ENCODE measurements at regions not wholly inside any gene's neighbourhood (a gene's known extent, or its start where the extent isn't known, plus 50 kb on each side); places are given as distances from the start of the nearest gene placed in this dataset.

- H3K4me1 Mint-ChIP-seq = no peaks in the 10 kb centered on the region
- WGBS (ENCODE audit: insufficient coverage) = 82% methylated on average over 4 of the region's 7 CpGs
- H3K27me3 Mint-ChIP-seq = peaks cover 9% of the 10 kb centered on the region
- H3K27me3 ChIP-seq (replicated peaks in 1 of 4; ENCODE audit: control extremely low read depth in 1 of 4, control insufficient read depth in 3 of 4, insufficient read depth in 4 of 4, low read length in 3 of 4) = peaks cover 0 to 24% (median 1%) of the 10 kb centered on the region in 4 experiments
- H3K4me1 ChIP-seq (ENCODE audit: control insufficient read depth in 2 of 2, insufficient read depth in 2 of 2, low read length in 2 of 2) = no peaks in the 10 kb centered on the region
- H3K4me3 ChIP-seq (ENCODE audit: control extremely low read depth in 1 of 5, extremely low read depth in 1 of 5, insufficient read depth in 1 of 5, low read depth in 2 of 5, low read length in 4 of 5) = no peak overlapping the region
- no peak overlapping the region for H3K4me3 Mint-ChIP-seq
- no peaks in the 10 kb centered on the region for H3K9me3 ChIP-seq (ENCODE audit: control extremely low read depth in 1 of 3, control insufficient read depth in 2 of 3, insufficient read depth in 1 of 3, low read length in 2 of 3)
- no peaks in the 10 kb centered on the region for H4K20me1 ChIP-seq (ENCODE audit: control insufficient read depth, insufficient read depth, low read length, poor library complexity, severe bottlenecking)
- intact Hi-C loops (cut with micrococcal nuclease) = no loop called here
- DNase-seq = no peak
- H3K9ac ChIP-seq (ENCODE audit: low read length) = no peak overlapping the region
- CTCF ChIA-PET = no interaction called here
- no peaks in the 10 kb centered on the region for H3K79me2 ChIP-seq (ENCODE audit: control insufficient read depth, insufficient read depth, low read length)
- TF ChIP-seq CTCF (IDR thresholded peaks at IDR 0.05) (no peak), EZH2 (IDR thresholded peaks at IDR 0.05; ENCODE audit: borderline replicate concordance, insufficient read depth, low read depth, low read length, poor library complexity, severe bottlenecking) (no peak)
- no peak overlapping the region for H2AFZ ChIP-seq (ENCODE audit: insufficient read depth, low read depth, low read length, poor library complexity, severe bottlenecking)
- H3K4me2 ChIP-seq (replicated peaks; ENCODE audit: low read depth, low read length, poor library complexity, severe bottlenecking) = no peak overlapping the region
- no peak overlapping the region for H3K27ac ChIP-seq (ENCODE audit: low read length in 2 of 2)
- no peaks in the 10 kb centered on the region for H3K9me3 Mint-ChIP-seq (ENCODE audit: insufficient read depth)
- H3K27ac Mint-ChIP-seq = no peak overlapping the region
- no peaks in the 10 kb centered on the region for H3K36me3 ChIP-seq (replicated peaks in 1 of 2; ENCODE audit: control extremely low read depth in 1 of 2, control insufficient read depth in 1 of 2, extremely low read depth in 1 of 2, insufficient read depth in 2 of 2, low read length in 1 of 2)
- POLR2A ChIA-PET = no interaction called here
- no peak for ATAC-seq (ENCODE audit: low read depth)
Observed at GRCh38 chr16:22624800-22625533, 114.3 kb downstream of the NPIPB5 start.

GRCh38 chr16:22625967-22626366 lies 115.3 kb downstream of the NPIPB5 start:
- ChIA-PET CTCF (no interaction called here), POLR2A (no interaction called here)
- Histone ChIP-seq H3K36me3 (replicated peaks in 1 of 2; ENCODE audit: control extremely low read depth in 1 of 2, control insufficient read depth in 1 of 2, extremely low read depth in 1 of 2, insufficient read depth in 2 of 2, low read length in 1 of 2) (no peaks in the 10 kb centered on the region), H3K4me2 (replicated peaks; ENCODE audit: low read depth, low read length, poor library complexity, severe bottlenecking) (no peak overlapping the region), H4K20me1 (ENCODE audit: control insufficient read depth, insufficient read depth, low read length, poor library complexity, severe bottlenecking) (no peaks in the 10 kb centered on the region), H3K4me3 (ENCODE audit: control extremely low read depth in 1 of 5, extremely low read depth in 1 of 5, insufficient read depth in 1 of 5, low read depth in 2 of 5, low read length in 4 of 5) (no peak overlapping the region), H3K4me1 (ENCODE audit: control insufficient read depth in 2 of 2, insufficient read depth in 2 of 2, low read length in 2 of 2) (no peaks in the 10 kb centered on the region), H3K9ac (ENCODE audit: low read length) (no peak overlapping the region), H2AFZ (ENCODE audit: insufficient read depth, low read depth, low read length, poor library complexity, severe bottlenecking) (no peak overlapping the region), H3K79me2 (ENCODE audit: control insufficient read depth, insufficient read depth, low read length) (no peaks in the 10 kb centered on the region), H3K27me3 (replicated peaks in 1 of 4; ENCODE audit: control extremely low read depth in 1 of 4, control insufficient read depth in 3 of 4, insufficient read depth in 4 of 4, low read length in 3 of 4) (peaks cover 0 to 20% (median 1%) of the 10 kb centered on the region in 4 experiments), H3K9me3 (ENCODE audit: control extremely low read depth in 1 of 3, control insufficient read depth in 2 of 3, insufficient read depth in 1 of 3, low read length in 2 of 3) (no peaks in the 10 kb centered on the region), H3K27ac (ENCODE audit: low read length in 2 of 2) (no peak overlapping the region)
- H3K27ac Mint-ChIP-seq = no peak overlapping the region
- intact Hi-C loops (cut with micrococcal nuclease) = no loop called here
- ATAC-seq (ENCODE audit: low read depth) (no peak), DNase-seq (no peak)
- peaks cover 9% of the 10 kb centered on the region for H3K27me3 Mint-ChIP-seq
- no peaks in the 10 kb centered on the region for H3K4me1 Mint-ChIP-seq
- whole genome bisulfite sequencing (ENCODE audit: insufficient coverage) = no CpG with 5 or more reads among the region's 2 CpGs
- H3K9me3 Mint-ChIP-seq (ENCODE audit: insufficient read depth) = no peaks in the 10 kb centered on the region
- H3K4me3 Mint-ChIP-seq = no peak overlapping the region
- no peak for TF ChIP-seq EZH2 (IDR thresholded peaks at IDR 0.05; ENCODE audit: borderline replicate concordance, insufficient read depth, low read depth, low read length, poor library complexity, severe bottlenecking)
- TF ChIP-seq CTCF (IDR thresholded peaks at IDR 0.05) = no peak

All from B cell (primary cell).